ENCODE measurements at regions not wholly inside any gene's neighbourhood (a gene's known extent, or its start where the extent isn't known, plus 50 kb on each side); places are given as distances from the start of the nearest gene placed in this dataset.

DNA sequence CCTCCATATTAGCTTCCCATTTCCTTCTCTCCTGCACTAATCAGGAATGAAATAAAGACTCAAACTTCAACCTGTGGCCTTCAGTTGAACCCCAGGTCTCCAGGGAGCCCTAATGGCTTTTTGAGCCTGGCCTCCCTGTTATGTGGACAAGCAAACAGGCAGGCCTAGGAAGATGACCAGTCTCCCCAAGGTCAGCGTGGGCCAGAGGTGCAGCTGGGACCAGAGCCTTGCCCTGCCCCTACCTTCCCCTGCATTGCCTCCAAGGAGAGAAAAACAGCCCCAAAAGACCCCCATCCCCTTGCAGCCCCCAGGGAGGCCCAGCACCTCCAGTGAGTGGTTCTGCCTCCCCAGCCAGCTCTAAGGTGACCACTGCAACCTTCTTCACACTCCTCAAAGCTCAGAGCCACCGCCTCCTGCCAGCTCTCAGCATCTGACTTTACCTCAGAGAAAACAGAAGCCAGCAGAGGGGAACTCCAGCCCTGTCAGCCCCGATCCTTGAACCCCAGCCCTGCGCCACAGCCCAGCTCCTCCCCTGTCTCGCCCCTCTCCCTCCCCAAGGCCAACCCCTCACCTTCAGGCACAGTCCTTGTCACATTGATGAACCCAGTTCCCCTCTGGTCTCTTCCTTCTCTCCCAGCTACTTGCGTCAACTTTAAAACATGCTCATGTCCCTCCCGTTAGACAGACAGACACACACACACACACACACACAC is 59.5 kb upstream of the ID2 start:
- no peak for DNase-seq (ENCODE audit: low read depth)

GRCh38 chr2:8622924-8623465 is 58.9 kb upstream of the ID2 start:
- DNase-seq (ENCODE audit: low read depth), result no peak

DNA sequence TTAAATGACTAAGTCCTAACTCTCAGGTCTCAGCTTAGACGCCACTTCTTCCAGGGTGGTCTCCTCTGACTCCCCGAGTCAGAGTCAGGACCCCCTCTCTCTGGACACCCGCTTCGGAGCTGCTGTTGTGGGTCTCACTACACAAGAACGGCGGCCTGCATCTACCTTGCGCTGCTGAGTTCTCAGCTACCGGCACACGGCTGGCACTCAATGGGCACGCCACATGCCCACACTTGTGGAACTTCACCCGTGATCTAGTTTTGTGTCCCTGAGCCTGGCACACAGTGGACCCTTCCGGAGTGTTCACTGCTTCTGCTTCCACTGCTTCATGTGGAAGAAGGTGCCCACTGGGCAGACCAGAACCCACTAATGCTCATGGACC is 58.3 kb upstream of the ID2 start:
- DNase-seq (ENCODE audit: low read depth), result no peak

DNA sequence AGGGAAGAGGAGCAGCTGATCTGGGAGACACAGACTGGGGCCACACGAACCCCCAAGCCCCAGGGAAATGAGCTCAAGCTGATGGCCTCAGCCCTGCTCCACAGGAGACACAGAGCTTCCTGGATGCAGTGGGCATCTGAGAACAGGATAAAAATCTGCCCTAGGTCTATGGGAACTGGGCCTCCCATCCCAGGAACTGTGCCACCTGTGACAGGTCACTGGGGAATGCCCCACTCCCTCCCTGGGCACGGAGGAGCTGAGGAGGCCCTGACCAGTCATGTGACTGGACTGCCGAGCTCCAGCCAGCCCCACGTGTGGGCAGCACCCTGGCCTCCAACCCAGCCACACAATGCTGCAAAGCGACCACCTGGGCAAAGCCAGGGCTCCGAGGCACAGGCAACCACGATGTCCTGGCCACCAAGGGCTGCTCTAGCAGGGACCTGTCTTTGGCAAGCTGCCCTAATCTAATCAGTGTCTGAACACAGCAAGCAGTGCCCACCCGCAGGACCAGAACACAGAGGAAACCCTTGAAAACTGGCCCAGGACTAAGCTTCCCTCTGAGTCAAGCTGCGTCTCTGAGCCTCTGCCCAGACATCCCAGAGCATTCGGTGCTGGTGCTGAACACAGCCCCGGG is 57.8 kb upstream of the ID2 start:
- DNase-seq (ENCODE audit: low read depth), result no peak

DNA sequence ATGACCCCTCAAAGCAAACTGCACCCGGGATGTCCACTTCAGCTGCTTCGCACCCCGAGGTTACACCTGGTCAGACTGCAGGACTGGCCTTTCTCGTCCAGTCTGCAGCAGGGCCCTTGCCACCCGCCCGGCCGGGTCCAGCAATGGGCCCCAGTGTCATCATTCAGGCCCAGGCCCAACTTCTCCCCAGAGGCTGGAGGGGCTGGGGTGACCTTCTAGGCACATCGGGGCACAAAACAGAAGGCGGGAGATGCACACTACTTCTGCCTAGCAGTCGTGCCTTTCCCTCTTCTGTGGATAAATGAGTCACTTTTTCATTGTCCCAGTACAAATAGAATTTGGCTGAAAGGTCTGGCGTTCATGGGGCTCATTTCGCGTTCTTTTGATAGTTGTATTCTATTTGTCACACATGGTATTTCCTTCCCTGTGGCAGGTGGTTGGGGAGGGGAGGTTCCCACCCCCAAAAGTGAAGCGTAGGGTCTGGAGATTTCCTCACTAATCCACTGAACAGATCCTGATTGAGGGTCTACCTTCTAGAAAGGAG is 56.9 kb upstream of the ID2 start:
- DNase-seq (ENCODE audit: low read depth), result no peak

DNA sequence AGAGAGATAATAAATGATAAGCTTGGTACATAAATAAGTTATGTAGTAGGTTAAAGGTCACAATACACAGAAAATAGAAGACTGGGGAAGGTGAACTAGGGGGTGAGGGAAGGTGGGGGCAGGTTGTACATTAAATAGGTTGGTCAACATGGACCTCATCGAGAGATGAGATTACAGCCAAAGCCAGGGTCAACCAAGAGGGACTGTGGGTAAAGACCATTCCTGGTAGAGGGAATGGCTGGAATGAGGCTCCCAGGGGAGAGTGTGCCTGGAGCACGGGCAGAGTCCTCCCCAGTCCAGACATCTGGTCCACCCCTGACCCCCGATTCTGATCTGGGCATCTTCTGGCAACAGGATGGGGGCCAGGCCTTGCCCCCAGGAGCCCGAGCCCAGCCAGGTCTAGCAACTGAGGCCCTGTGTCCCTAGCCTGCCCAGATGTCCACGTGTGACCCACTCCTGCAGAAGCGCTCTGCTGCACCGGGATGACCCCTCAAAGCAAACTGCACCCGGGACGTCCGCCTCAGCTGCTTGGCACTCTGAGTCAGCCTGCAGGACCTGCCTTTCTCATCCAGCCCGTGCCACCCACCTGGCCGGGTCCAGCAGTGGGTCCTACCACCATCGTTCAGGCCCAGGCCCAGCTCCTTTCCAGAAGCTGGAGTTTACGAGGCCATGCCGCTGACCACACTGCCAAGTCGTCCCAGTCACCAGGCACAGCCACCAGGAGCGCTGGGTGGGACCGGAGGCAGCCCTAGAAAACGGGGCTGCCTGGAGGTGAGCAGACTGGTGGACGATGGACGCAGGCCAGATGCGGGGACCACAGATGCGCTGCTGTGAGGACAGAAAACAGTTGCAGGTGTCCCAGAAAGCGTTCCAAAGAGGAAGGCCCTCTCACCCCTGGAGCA is 56.2 kb upstream of the ID2 start:
- DNase-seq (ENCODE audit: low read depth), result no peak

DNA sequence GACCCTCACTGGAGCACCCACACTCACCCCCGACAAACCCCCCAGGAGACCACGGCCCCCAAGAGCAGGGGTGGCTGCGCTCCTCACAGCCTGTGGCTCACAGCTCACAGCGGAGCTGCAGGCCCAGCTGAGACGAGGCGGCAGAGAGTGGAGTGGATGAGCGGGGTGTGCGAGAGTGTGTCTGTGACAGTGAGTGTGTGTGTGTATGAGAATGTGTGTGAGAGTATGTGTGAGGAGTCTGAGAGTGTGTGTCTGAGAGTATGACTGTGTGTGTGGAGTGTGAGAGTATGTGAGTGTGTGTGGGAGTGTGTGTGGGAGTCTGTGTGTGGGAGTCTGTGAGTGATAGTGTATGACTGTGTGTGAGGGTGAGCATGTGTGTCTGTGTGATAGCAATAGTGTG is 55.3 kb upstream of the ID2 start:
- no peak for DNase-seq (ENCODE audit: low read depth)

DNA sequence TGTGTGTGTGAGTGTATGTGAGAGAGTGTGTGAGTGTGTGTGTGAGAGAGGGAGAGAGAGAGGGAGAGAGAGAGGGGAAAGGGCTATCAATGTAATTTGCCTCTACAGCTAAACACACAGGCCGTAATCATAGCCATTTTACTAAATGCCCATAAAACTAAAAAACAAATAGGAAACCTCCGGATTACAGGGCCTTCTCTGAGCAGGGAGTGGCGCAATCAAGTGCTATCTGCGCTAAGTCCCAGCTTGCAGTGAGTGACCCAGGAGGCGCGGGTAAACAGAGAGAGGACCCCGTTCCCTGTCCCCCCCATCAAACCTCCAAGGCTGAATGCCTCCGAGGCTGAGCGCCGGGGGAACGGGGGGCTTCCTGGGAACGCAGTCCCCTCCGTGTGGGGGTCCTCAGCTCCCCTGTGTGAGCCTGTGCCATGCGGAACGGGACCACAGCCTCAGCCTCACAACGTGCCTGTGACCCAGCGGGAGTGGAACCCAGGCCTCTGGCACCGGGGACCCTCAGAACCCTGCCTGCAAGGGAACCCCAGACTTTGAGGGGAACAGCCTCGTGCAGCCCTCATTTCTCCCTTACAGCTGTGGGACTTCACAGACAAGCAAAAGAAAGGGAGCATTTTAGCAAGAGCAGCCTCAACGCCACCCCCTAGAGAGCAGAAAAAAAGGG is 54.7 kb upstream of the ID2 start:
- DNase-seq (ENCODE audit: low read depth), result no peak

- DNase-seq (ENCODE audit: low read depth), result no peak
These were observed 54.2 kb upstream of the ID2 start for GRCh38 chr2:8627692-8628085.

GRCh38 chr2:8628179-8628865 is 53.5 kb upstream of the ID2 start:
- DNase-seq (ENCODE audit: low read depth), result no peak

DNA sequence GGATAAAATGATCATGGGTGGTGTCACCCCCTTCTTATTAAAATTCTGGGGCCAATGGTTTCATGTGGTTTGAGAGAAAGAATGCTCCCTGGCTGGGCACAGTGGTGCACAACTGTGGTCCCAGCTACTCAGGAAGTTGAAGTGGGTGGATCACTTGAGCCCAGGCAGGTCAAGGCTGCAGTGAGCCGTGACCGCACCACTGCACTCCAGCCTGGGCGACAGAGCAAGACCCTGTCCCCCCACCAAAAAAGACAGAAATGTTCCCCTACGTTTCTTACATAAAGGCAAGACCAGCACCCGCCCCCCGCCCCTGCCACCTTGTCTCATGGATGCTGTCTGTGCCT is 53.0 kb upstream of the ID2 start:
- no peak for DNase-seq (ENCODE audit: low read depth)

DNA sequence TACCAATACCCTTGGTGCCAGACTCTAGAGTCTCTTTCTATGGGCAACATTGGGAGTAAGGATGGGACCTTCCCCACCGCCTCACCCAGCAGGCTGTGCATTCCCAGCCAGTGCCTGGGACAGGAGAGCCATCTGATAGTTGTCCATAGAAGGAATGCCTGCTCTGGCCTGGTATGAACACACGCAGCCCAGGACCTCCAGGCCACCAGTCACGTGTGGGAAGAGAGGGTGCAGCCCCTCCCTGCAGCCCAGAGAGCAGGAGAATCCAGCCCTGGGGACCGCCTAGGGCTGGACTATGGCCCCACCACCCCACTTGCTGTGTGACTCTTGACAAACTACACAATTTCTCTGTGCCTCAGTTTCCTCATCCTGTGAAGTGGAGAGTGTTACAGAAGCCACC is 52.5 kb upstream of the ID2 start:
- DNase-seq (ENCODE audit: low read depth), result no peak

GRCh38 chr2:8630676-8631464 is 51.0 kb upstream of the ID2 start:
- no peak for DNase-seq (ENCODE audit: low read depth)

DNA sequence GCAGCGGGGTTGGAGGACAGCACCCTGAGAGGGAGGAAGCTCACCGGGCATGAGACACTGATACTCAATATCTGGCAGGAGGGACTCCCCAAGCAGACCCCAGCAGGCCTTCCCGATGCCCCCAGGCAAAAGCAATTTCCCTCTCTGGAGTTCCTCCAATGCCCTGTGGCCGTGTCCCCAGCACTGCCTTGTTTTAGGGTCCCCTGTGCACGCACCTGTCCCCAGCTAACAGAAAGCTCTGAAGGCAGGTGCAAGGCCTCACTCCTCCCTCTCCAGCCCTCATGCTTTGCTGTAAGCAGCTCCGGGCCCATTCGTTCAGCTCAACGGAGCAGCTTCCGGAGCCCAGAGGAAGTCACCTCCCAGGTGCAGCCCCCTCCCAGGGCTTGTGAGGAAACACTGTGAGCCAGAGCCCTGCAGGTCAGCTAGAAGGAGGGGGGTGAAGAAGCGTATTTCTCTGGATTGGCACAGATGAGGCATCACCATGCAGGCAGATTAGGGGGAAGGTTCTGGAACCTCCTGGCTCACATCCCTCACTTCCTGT is 50.3 kb upstream of the ID2 start:
- DNase-seq (ENCODE audit: low read depth), result no peak
